Body of pancreas (tissue), 4 donors: ENCODE measurements at regions not wholly inside any gene's neighbourhood (a gene's known extent, or its start where the extent isn't known, plus 50 kb on each side); places are given as distances from the start of the nearest gene placed in this dataset.

ENCODE experiments used
- ATAC-seq: fragments of 150-250 bp; one replicate; pipeline ENCODE4 v1.9.1; 2016
- DNase-seq, 4 donors: peaks; one replicate each; pipeline ENCODE4 v3.0.0-alpha.2; 2019
- H3K27ac ChIP-seq, 4 donors: fragments of 200-600 bp; sonication (generic); 1 replicate in 3 of 4; 2 replicates in 1 of 4; pipeline versions ENCODE4 v1.5.1 to v1.6.1; 2016 to 2019; ENCODE audit warnings: mild to moderate bottlenecking in 1 of 4, mixed read lengths in 1 of 4, moderate library complexity in 1 of 4
- H3K27me3 ChIP-seq, 2 donors: fragments of 200-600 bp; sonication (generic); one replicate each; pipeline ENCODE4 v1.6.0; 2016; ENCODE audit warnings: mild to moderate bottlenecking in 1 of 2
- H3K36me3 ChIP-seq, 2 donors: fragments of 200-600 bp; sonication (generic); replicated peaks in 1 of 2; 2 replicates each; pipeline ENCODE4 v1.5.1; 2016; ENCODE audit warnings: low read depth in 2 of 2; ENCODE audit not compliant: insufficient read depth in 1 of 2
- H3K4me1 ChIP-seq: fragments of 200-600 bp; sonication (generic); one replicate; pipeline ENCODE4 v1.6.0; 2016
- H3K4me3 ChIP-seq, 2 donors: fragments of 200-600 bp; sonication (generic); 1 replicate in 1 of 2; 2 replicates in 1 of 2; pipeline ENCODE4 v1.5.1; 2016 to 2019
- H3K9me3 ChIP-seq, 3 donors: fragments of 200-600 bp; sonication (generic); 1 replicate in 2 of 3; 2 replicates in 1 of 3; pipeline ENCODE4 v1.5.1; 2016
- POLR2A ChIP-seq, 3 donors: fragments of 450-650 bp; IDR thresholded peaks; one replicate each; pipeline ENCODE4 v1.6.1; 2016; ENCODE audit warnings: antibody characterized with exemption in 3 of 3, mild to moderate bottlenecking in 2 of 3
- WGBS, 2 donors: methylation state at CpG; one replicate each; pipeline ENCODE4 v1.1.5; 2017; 5-methylcytosine and 5-hydroxymethylcytosine counted together
- intact Hi-C: fragments of 100-400 bp; cut with DNase I; formaldehyde crosslinking; loops from one replicate; pipeline ENCODE4 v1.15.1; 2023
- TF ChIP-seq, protein P1 (sequence below), 7 experiments: fragments of 450-650 bp in 4 of 7; fragments of 200-600 bp in 3 of 7; sonication (generic) in 3 of 7; IDR thresholded peaks; one replicate each; pipeline ENCODE4 v1.5.1; 2016 to 2019; ENCODE audit warnings: antibody characterized with exemption in 7 of 7

GRCh38 chr4:107391009-107391629 is 328.9 kb downstream of the PAPSS1 start:
- Histone ChIP-seq H3K9me3 (no peaks in the 10 kb centered on the region), H3K27ac (no peak overlapping the region), H3K4me1 (no peaks in the 10 kb centered on the region), H3K36me3 (no peaks in the 10 kb centered on the region), H3K27me3 (no peaks in the 10 kb centered on the region), H3K4me3 (no peak overlapping the region)
- DNase-seq: no peak
- ATAC-seq: no peak
- intact Hi-C loops: no loop called here
- no peak for TF ChIP-seq POLR2A (IDR thresholded peaks at IDR 0.05)
- TF ChIP-seq, protein P1, sequence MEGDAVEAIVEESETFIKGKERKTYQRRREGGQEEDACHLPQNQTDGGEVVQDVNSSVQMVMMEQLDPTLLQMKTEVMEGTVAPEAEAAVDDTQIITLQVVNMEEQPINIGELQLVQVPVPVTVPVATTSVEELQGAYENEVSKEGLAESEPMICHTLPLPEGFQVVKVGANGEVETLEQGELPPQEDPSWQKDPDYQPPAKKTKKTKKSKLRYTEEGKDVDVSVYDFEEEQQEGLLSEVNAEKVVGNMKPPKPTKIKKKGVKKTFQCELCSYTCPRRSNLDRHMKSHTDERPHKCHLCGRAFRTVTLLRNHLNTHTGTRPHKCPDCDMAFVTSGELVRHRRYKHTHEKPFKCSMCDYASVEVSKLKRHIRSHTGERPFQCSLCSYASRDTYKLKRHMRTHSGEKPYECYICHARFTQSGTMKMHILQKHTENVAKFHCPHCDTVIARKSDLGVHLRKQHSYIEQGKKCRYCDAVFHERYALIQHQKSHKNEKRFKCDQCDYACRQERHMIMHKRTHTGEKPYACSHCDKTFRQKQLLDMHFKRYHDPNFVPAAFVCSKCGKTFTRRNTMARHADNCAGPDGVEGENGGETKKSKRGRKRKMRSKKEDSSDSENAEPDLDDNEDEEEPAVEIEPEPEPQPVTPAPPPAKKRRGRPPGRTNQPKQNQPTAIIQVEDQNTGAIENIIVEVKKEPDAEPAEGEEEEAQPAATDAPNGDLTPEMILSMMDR (IDR thresholded peaks at IDR 0.05): no peak
- 68 to 71% methylated on average over 2 of the region's 2 CpGs for WGBS, 2 donors

DNA sequence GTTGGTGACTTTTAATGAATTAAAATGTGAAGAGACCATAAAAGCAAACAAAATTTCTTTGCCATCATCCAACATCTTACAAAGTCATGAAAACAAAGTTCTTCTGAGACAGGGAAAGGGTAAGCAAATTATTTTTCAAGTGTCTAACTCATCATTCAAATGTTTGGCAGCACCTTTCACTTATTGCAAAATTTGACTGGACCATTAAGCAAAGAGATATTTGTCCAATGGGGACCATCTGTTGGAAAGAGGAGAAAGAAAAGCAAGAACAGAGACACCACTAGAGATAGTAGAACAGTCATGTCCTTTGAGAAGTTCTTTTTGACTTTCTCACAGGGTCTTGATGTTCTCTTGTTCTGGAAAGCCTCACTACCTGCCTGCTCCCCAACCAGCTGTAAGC is 330.1 kb downstream of the PAPSS1 start:
- H3K27me3 ChIP-seq: no peaks in the 10 kb centered on the region
- DNase-seq (no peak), ATAC-seq (no peak)
- H3K4me1 ChIP-seq: no peaks in the 10 kb centered on the region
- H3K9me3 ChIP-seq: no peaks in the 10 kb centered on the region
- no peaks in the 10 kb centered on the region for H3K36me3 ChIP-seq
- H3K4me3 ChIP-seq: no peak overlapping the region
- no peak for TF ChIP-seq POLR2A (IDR thresholded peaks at IDR 0.05)
- TF ChIP-seq, protein P1 (IDR thresholded peaks at IDR 0.05): no peak
- no peak overlapping the region for H3K27ac ChIP-seq
- intact Hi-C loops: no loop called here

GRCh38 chr4:107388736-107389274 is 331.2 kb downstream of the PAPSS1 start:
- H3K9me3 ChIP-seq: no peaks in the 10 kb centered on the region
- intact Hi-C loops: no loop called here
- TF ChIP-seq POLR2A (IDR thresholded peaks at IDR 0.05): no peak
- TF ChIP-seq, protein P1 (IDR thresholded peaks at IDR 0.05): no peak
- H3K27ac ChIP-seq: no peak overlapping the region
- no peaks in the 10 kb centered on the region for H3K27me3 ChIP-seq
- 50% methylated on average over 3 of the region's 3 CpGs for WGBS, 2 donors
- H3K4me1 ChIP-seq: no peaks in the 10 kb centered on the region
- ATAC-seq (no peak), DNase-seq (no peak)
- no peak overlapping the region for H3K4me3 ChIP-seq
- H3K36me3 ChIP-seq: no peaks in the 10 kb centered on the region

GRCh38 chr4:107380836-107381438 is 339.1 kb downstream of the PAPSS1 start:
- no peak for ATAC-seq
- WGBS, 2 donors: 89 to 90% methylated on average over 19 to 20 of the region's 20 CpGs
- no peaks in the 10 kb centered on the region for H3K36me3 ChIP-seq
- intact Hi-C loops: no loop called here
- DNase-seq: no peak
- no peak for TF ChIP-seq POLR2A (IDR thresholded peaks at IDR 0.05)
- TF ChIP-seq, protein P1 (IDR thresholded peaks at IDR 0.05): no peak
- no peaks in the 10 kb centered on the region for H3K9me3 ChIP-seq
- H3K4me1 ChIP-seq: no peaks in the 10 kb centered on the region
- no peak overlapping the region for H3K4me3 ChIP-seq
- H3K27me3 ChIP-seq: no peaks in the 10 kb centered on the region
- no peak overlapping the region for H3K27ac ChIP-seq

- intact Hi-C loops: no loop called here
- no peak overlapping the region for H3K4me3 ChIP-seq
- TF ChIP-seq POLR2A (IDR thresholded peaks at IDR 0.05): no peak
- TF ChIP-seq, protein P1 (IDR thresholded peaks at IDR 0.05): no peak
- DNase-seq (no peak), ATAC-seq (no peak)
- no peaks in the 10 kb centered on the region for H3K36me3 ChIP-seq
- H3K27ac ChIP-seq: no peak overlapping the region
- no peaks in the 10 kb centered on the region for H3K9me3 ChIP-seq
- 87 to 88% methylated on average over 4 of the region's 4 CpGs for WGBS, 2 donors
- no peaks in the 10 kb centered on the region for H3K27me3 ChIP-seq
- no peaks in the 10 kb centered on the region for H3K4me1 ChIP-seq
Observed at GRCh38 chr4:107380190-107380589, 339.8 kb downstream of the PAPSS1 start.
